HEK293 (cell line): ENCODE measurements at regions not wholly inside any gene's neighbourhood (a gene's known extent, or its start where the extent isn't known, plus 50 kb on each side); places are given as distances from the start of the nearest gene placed in this dataset.
"Not testable (repeated sequence)": the region's sequence is repeated elsewhere in the genome, so short reads cannot be mapped to it uniquely, and the experiment has no call there.

Experiments
- CTCF ChIA-PET: fragments of 350-600 bp; formaldehyde crosslinking; extraction: SDS; loops from one replicate; lab custom pipeline; 2021; ENCODE audit warnings: antibody characterized with exemption; lab: Yijun Ruan, JAX
- POLR2A ChIA-PET: fragments of 300-600 bp; formaldehyde crosslinking; extraction: SDS; loops from one replicate; lab custom pipeline; 2020; ENCODE audit warnings: antibody characterized with exemption, inconsistent platforms; lab: Yijun Ruan, JAX
- H3K27ac ChIP-seq: fragments of 200-500 bp; sonication (Bioruptor generic); 2 replicates; pipeline ENCODE4 v1.5.1; 2014; ENCODE audit warnings: low read depth, low read length, control low read depth, inconsistent platforms; ENCODE audit errors: extremely low read depth
- H3K36me3 ChIP-seq, 2 experiments: fragments of 200-500 bp in 1 of 2; sonication (Bioruptor generic) in 1 of 2; 1 replicate in 1 of 2; 2 replicates in 1 of 2; pipeline ENCODE4 v1.5.1; 2014 to 2017; ENCODE audit warnings: inconsistent platforms in 2 of 2, low read length in 2 of 2; ENCODE audit not compliant: control insufficient read depth in 2 of 2, insufficient read depth in 1 of 2
- H3K4me1 ChIP-seq: fragments of 200-500 bp; sonication (Bioruptor generic); 2 replicates; pipeline ENCODE4 v1.5.1; 2014; ENCODE audit warnings: mild to moderate bottlenecking, low read length, inconsistent platforms; ENCODE audit not compliant: control insufficient read depth, insufficient read depth
- H3K4me3 ChIP-seq: 2 replicates; pipeline ENCODE4 v1.5.1; 2011; ENCODE audit warnings: low read depth, mild to moderate bottlenecking, control low read depth, low read length, moderate library complexity
- H3K9me3 ChIP-seq: fragments of 200-500 bp; sonication (Bioruptor generic); 2 replicates; pipeline ENCODE4 v1.5.1; 2014; ENCODE audit warnings: low read depth, low read length, inconsistent platforms; ENCODE audit not compliant: control insufficient read depth, insufficient read depth
- ATF2 ChIP-seq: fragments of 450-650 bp; formaldehyde crosslinking; IDR thresholded peaks from 2 replicates; pipeline ENCODE4 v1.5.1; 2016; ENCODE audit warnings: missing biosample characterization, missing genetic modification characterization, low read depth
- SETDB1 ChIP-seq: IDR thresholded peaks from one replicate; pipeline ENCODE4 v1.6.1; 2017; ENCODE audit warnings: mild to moderate bottlenecking, low read length, moderate library complexity, mixed read lengths; ENCODE audit not compliant: insufficient read length
- ZBTB26 ChIP-seq: fragments of 450-650 bp; formaldehyde crosslinking; optimal IDR thresholded peaks from 2 replicates; pipeline ENCODE3; 2016; ENCODE audit warnings: missing biosample characterization, mild to moderate bottlenecking, missing genetic modification characterization
- ZBTB44 ChIP-seq: fragments of 450-650 bp; IDR thresholded peaks from 2 replicates; pipeline ENCODE4 v1.5.1; 2018; ENCODE audit warnings: missing biosample characterization, mild to moderate bottlenecking, missing genetic modification characterization
- ZNF146 ChIP-seq: fragments of 450-650 bp; formaldehyde crosslinking; IDR thresholded peaks from 2 replicates; pipeline ENCODE4 v1.5.1; 2016; ENCODE audit warnings: missing biosample characterization, missing genetic modification characterization
- ZNF169 ChIP-seq: fragments of 450-650 bp; formaldehyde crosslinking; IDR thresholded peaks from 2 replicates; pipeline ENCODE4 v1.5.1; 2016; ENCODE audit warnings: missing biosample characterization, missing genetic modification characterization
- ZNF221 ChIP-seq: fragments of 450-650 bp; formaldehyde crosslinking; IDR thresholded peaks from 2 replicates; pipeline ENCODE4 v1.5.1; 2017; ENCODE audit warnings: missing biosample characterization, missing genetic modification characterization, borderline replicate concordance
- ZNF391 ChIP-seq: fragments of 450-650 bp; formaldehyde crosslinking; IDR thresholded peaks from 2 replicates; pipeline ENCODE4 v1.5.1; 2016; ENCODE audit warnings: low read depth, missing biosample characterization, missing genetic modification characterization, borderline replicate concordance
- ZNF423 ChIP-seq: fragments of 450-650 bp; formaldehyde crosslinking; IDR thresholded peaks from 2 replicates; pipeline ENCODE4 v1.5.1; 2016; ENCODE audit warnings: missing biosample characterization, missing genetic modification characterization
- ZNF544 ChIP-seq: fragments of 450-650 bp; formaldehyde crosslinking; IDR thresholded peaks from 2 replicates; pipeline ENCODE4 v1.5.0; 2017; ENCODE audit warnings: missing biosample characterization, missing genetic modification characterization
- ZNF677 ChIP-seq: fragments of 450-650 bp; IDR thresholded peaks from 2 replicates; pipeline ENCODE4 v1.5.0; 2018; ENCODE audit warnings: missing biosample characterization, mild to moderate bottlenecking, missing genetic modification characterization, moderate library complexity
- ZNF76 ChIP-seq: fragments of 450-650 bp; formaldehyde crosslinking; IDR thresholded peaks from 2 replicates; pipeline ENCODE4; 2016; ENCODE audit warnings: low read depth, missing biosample characterization, missing genetic modification characterization, borderline replicate concordance
- TF ChIP-seq, protein P1 (sequence below): fragments of 450-650 bp; formaldehyde crosslinking; IDR thresholded peaks from 2 replicates; pipeline ENCODE4 v1.5.1; 2016; ENCODE audit warnings: missing biosample characterization, missing genetic modification characterization

GRCh38 chrX:30147996-30148643, 67.2 kb upstream of the MAGEB2 start (continued):
- no peak for TF ChIP-seq ZNF677 (tag by site-specific recombination)
- TF ChIP-seq ZNF76 = no peak
- TF ChIP-seq, protein P1, sequence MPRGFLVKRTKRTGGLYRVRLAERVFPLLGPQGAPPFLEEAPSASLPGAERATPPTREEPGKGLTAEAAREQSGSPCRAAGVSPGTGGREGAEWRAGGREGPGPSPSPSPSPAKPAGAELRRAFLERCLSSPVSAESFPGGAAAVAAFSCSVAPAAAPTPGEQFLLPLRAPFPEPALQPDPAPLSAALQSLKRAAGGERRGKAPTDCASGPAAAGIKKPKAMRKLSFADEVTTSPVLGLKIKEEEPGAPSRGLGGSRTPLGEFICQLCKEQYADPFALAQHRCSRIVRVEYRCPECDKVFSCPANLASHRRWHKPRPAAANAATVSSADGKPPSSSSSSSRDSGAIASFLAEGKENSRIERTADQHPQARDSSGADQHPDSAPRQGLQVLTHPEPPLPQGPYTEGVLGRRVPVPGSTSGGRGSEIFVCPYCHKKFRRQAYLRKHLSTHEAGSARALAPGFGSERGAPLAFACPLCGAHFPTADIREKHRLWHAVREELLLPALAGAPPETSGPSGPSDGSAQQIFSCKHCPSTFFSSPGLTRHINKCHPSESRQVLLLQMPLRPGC (tag by site-specific recombination) = no peak
- TF ChIP-seq ZBTB44 (tag by site-specific recombination) = no peak
- TF ChIP-seq ZNF146 (tag by site-specific recombination) = no peak
- no peak for TF ChIP-seq ZNF423
- no peak for TF ChIP-seq ATF2 (tag by site-specific recombination)

- H3K27ac ChIP-seq, H3K4me1 ChIP-seq, H3K4me3 ChIP-seq, CTCF ChIA-PET, POLR2A ChIA-PET, H3K9me3 ChIP-seq, H3K36me3 ChIP-seq: not testable (repeated sequence)
- peak; percentile 35 for TF ChIP-seq SETDB1
Observed at GRCh38 chrX:30149206-30149605, 66.2 kb upstream of the MAGEB2 start.

- H3K4me1 ChIP-seq = no peaks in the 10 kb centered on the region
- TF ChIP-seq ZNF544 (tag by site-specific recombination) = no peak
Observed at GRCh38 chrX:30150196-30150895, 65.0 kb upstream of the MAGEB2 start.

DNA sequence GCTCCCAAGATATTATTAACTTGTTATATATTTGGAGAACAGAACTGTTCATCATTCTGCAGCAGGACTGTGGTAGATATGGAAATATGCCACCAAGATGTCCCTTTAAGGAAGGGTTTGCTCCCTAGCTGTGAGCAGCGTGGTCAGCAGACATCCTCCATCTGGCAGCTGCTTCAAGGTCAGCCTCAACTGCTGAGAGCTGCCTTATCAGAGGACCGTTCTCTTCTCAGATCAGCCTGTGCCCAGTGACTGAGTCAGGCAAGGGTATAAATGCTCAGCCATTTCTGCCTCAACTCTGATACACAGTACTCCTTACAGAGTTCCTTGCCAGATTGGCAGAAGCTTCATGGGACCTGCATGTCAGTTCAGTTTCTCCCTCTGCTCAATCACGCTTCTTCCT, 63.4 kb upstream of the MAGEB2 start:
- no peaks in the 10 kb centered on the region for H3K36me3 ChIP-seq
- POLR2A ChIA-PET = no interaction called here

More at GRCh38 chrX:30150196-30150895, 65.0 kb upstream of the MAGEB2 start:
- no peak overlapping the region for H3K27ac ChIP-seq
- H3K36me3 ChIP-seq = no peaks in the 10 kb centered on the region
- no peak overlapping the region for H3K4me3 ChIP-seq
- CTCF ChIA-PET = interaction anchor here (0.6 kb wide), 1 partner anchor 15 kb away, joined by 3 read pairs; no protein-coding TSS in a partner anchor
- H3K9me3 ChIP-seq = no peaks in the 10 kb centered on the region
- POLR2A ChIA-PET = no interaction called here

More for the DNA sequence above, 63.4 kb upstream of the MAGEB2 start:
- H3K4me1 ChIP-seq = no peaks in the 10 kb centered on the region
- no peaks in the 10 kb centered on the region for H3K9me3 ChIP-seq
- CTCF ChIA-PET = no interaction called here
- H3K4me3 ChIP-seq = no peak overlapping the region
- no peak for TF ChIP-seq ZNF169
- TF ChIP-seq ZNF221 (tag by site-specific recombination) = no peak
- no peak for TF ChIP-seq ZBTB26
- TF ChIP-seq ZNF391 (tag by site-specific recombination) = no peak
- TF ChIP-seq, all 188 proteins: peak for 0
- no peak overlapping the region for H3K27ac ChIP-seq
